ENCODE measurements at regions not wholly inside any gene's neighbourhood (a gene's known extent, or its start where the extent isn't known, plus 50 kb on each side); places are given as distances from the start of the nearest gene placed in this dataset.

- H3K9me3 Mint-ChIP-seq: no peaks in the 10 kb centered on the region
- no peak overlapping the region for H3K4me3 Mint-ChIP-seq
- peaks cover 4% of the 10 kb centered on the region for H3K27me3 Mint-ChIP-seq (ENCODE audit: low read depth, poor library complexity)
- no peaks in the 10 kb centered on the region for H3K36me3 Mint-ChIP-seq (ENCODE audit: low read depth)
- no peaks in the 10 kb centered on the region for H3K4me1 Mint-ChIP-seq
- no peak for DNase-seq
- no peak overlapping the region for H3K27ac Mint-ChIP-seq
- no peak for TF ChIP-seq CTCF (IDR thresholded peaks at IDR 0.05)
These were observed 184.1 kb upstream of the LNX1 start for GRCh38 chr4:53775381-53775780.

- Mint-ChIP-seq H3K36me3 (ENCODE audit: low read depth) (no peaks in the 10 kb centered on the region), H3K27me3 (ENCODE audit: low read depth, poor library complexity) (peaks cover 7% of the 10 kb centered on the region), H3K4me1 (no peaks in the 10 kb centered on the region), H3K4me3 (no peak overlapping the region), H3K27ac (no peak overlapping the region), H3K9me3 (no peaks in the 10 kb centered on the region)
- no peak for DNase-seq
- TF ChIP-seq CTCF (IDR thresholded peaks at IDR 0.05): no peak
These were observed 180.0 kb upstream of the LNX1 start for GRCh38 chr4:53771326-53771725.

DNA sequence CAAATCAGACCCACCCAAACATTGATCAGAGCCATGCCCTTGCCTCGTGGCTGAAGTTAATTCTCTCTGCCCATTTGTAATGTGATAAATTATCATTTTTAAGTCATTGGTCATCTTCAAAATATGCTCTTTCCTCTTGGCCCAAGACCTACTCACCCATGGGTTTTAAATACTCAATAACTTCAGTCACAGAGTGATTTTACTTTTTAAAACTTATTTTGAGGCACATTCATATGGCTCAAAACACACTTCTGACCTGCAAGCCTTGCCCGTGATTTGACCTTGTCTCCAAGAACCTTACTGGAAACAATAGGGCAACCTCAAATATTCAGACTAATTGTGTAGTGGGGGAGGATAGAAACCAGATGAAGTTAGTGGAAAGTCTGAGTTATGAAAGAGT, 176.2 kb upstream of the LNX1 start:
- no peak for DNase-seq
- Mint-ChIP-seq H3K27me3 (ENCODE audit: low read depth, poor library complexity) (peaks cover 7% of the 10 kb centered on the region), H3K36me3 (ENCODE audit: low read depth) (no peaks in the 10 kb centered on the region), H3K27ac (no peak overlapping the region), H3K9me3 (no peaks in the 10 kb centered on the region), H3K4me1 (peaks cover 23% of the 10 kb centered on the region), H3K4me3 (no peak overlapping the region)
- no peak for TF ChIP-seq CTCF (IDR thresholded peaks at IDR 0.05)

- no peak for TF ChIP-seq CTCF (IDR thresholded peaks at IDR 0.05)
- no peak overlapping the region for H3K4me3 Mint-ChIP-seq
- H3K27ac Mint-ChIP-seq: no peak overlapping the region
- peaks cover 3% of the 10 kb centered on the region for H3K27me3 Mint-ChIP-seq (ENCODE audit: low read depth, poor library complexity)
- no peak for DNase-seq
- peaks cover 5% of the 10 kb centered on the region for H3K36me3 Mint-ChIP-seq (ENCODE audit: low read depth)
- peaks cover 18% of the 10 kb centered on the region for H3K9me3 Mint-ChIP-seq
- H3K4me1 Mint-ChIP-seq: peaks cover 23% of the 10 kb centered on the region
These were observed 173.6 kb upstream of the LNX1 start for GRCh38 chr4:53764761-53765490.

- Mint-ChIP-seq H3K4me1 (peaks cover 23% of the 10 kb centered on the region), H3K27ac (no peak overlapping the region), H3K27me3 (ENCODE audit: low read depth, poor library complexity) (peaks cover 3% of the 10 kb centered on the region), H3K4me3 (no peak overlapping the region), H3K9me3 (peaks cover 23% of the 10 kb centered on the region), H3K36me3 (ENCODE audit: low read depth) (peaks cover 5% of the 10 kb centered on the region)
- TF ChIP-seq CTCF (IDR thresholded peaks at IDR 0.05): no peak
- DNase-seq: no peak
These were observed 172.7 kb upstream of the LNX1 start for GRCh38 chr4:53763813-53764597.

Measured in nephron progenitor cell (in vitro differentiated cells).